Epithelial cell of proximal tubule (primary cell): ENCODE measurements at regions not wholly inside any gene's neighbourhood (a gene's known extent, or its start where the extent isn't known, plus 50 kb on each side); places are given as distances from the start of the nearest gene placed in this dataset.
"Not testable (repeated sequence)": the region's sequence is repeated elsewhere in the genome, so short reads cannot be mapped to it uniquely, and the experiment has no call there.

Source experiments
- DNase-seq: peaks from one replicate; pipeline ENCODE4 v3.0.0-alpha.2; 2011; ENCODE audit warnings: low read depth
- H3K4me3 ChIP-seq: 2 replicates; pipeline ENCODE4 v1.5.1; 2011; ENCODE audit warnings: low read depth, mild to moderate bottlenecking, low read length
- TF ChIP-seq, protein P1 (sequence below): conservative IDR thresholded peaks from 2 replicates; pipeline ENCODE4 v1.5.1; 2012; ENCODE audit warnings: low read depth, mild to moderate bottlenecking, low read length

DNA sequence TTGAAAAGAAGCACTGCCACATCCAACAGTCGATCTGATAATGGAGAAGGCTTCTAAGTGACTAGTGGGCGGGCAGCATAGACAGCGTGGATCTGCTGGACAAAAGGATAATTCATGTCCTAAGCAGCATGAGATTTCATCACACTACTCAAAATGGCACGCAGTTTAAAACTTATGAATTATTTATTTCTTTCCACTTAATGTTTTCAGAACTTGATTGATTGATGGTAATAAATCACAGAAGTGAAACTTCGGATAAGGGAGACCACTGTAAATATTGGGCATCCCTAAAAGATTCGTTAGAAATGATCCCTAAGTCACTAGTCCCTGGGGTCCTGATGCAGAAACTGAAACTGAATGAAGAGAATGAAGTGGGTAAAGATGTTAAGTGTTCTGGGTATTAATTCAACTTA, 93.0 kb upstream of the ANK2 start:
- DNase-seq = no peak
- TF ChIP-seq, protein P1, sequence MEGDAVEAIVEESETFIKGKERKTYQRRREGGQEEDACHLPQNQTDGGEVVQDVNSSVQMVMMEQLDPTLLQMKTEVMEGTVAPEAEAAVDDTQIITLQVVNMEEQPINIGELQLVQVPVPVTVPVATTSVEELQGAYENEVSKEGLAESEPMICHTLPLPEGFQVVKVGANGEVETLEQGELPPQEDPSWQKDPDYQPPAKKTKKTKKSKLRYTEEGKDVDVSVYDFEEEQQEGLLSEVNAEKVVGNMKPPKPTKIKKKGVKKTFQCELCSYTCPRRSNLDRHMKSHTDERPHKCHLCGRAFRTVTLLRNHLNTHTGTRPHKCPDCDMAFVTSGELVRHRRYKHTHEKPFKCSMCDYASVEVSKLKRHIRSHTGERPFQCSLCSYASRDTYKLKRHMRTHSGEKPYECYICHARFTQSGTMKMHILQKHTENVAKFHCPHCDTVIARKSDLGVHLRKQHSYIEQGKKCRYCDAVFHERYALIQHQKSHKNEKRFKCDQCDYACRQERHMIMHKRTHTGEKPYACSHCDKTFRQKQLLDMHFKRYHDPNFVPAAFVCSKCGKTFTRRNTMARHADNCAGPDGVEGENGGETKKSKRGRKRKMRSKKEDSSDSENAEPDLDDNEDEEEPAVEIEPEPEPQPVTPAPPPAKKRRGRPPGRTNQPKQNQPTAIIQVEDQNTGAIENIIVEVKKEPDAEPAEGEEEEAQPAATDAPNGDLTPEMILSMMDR = no peak
- H3K4me3 ChIP-seq = no peak overlapping the region

DNA sequence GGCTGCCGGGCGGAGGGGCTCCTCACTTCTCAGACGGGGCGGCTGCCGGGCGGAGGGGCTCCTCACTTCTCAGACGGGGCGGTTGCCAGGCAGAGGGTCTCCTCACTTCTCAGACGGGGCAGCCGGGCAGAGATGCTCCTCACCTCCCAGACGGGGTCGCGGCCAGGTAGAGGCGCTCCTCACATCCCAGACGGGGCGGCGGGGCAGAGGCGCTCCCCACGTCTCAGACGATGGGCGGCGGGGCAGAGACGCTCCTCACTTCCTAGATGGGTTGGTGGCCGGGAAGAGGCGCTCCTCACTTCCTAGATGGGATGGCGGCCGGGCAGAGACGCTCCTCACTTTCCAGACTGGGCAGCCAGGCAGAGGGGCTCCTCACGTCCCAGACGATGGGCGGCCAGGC, 91.7 kb upstream of the ANK2 start:
- not testable (repeated sequence) for H3K4me3 ChIP-seq, DNase-seq

DNA sequence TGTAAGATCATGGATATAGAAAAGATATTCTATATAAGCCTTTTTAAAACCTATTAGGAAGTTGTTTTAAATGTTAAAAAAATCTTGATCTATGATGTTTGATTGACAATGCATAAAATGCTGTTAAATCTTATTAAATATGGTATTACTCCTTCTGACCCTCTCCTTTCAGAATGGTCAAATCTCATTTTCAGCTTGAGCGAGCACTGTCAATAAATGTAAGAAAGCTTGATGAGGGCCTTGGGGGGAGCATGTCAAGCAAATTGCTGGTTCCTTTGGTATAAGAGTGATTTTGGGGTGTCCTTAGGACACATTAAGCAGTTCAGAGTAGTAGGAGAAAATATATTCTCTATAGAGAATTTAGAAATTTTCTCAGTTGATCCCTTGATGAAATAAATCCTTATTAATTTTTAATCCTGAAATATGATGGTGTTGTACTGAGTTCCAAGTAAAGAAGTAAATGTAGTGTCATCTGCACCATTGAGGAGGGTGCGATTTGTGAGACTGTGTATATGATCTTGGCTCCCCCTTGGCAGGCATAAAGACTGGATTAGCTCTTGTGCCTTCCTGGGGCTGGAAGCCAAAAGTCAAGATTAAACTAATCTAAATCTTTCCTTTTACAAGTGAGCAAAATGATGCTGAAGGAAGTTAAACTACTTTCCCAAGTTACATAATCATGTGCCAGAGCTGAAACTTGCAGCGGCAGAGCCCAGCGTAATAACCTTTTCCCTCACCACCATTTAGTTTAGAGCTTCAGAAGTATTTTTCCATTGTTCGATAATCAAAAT, 82.6 kb upstream of the ANK2 start:
- TF ChIP-seq, protein P1 = no peak
- H3K4me3 ChIP-seq = no peak overlapping the region
- no peak for DNase-seq

DNA sequence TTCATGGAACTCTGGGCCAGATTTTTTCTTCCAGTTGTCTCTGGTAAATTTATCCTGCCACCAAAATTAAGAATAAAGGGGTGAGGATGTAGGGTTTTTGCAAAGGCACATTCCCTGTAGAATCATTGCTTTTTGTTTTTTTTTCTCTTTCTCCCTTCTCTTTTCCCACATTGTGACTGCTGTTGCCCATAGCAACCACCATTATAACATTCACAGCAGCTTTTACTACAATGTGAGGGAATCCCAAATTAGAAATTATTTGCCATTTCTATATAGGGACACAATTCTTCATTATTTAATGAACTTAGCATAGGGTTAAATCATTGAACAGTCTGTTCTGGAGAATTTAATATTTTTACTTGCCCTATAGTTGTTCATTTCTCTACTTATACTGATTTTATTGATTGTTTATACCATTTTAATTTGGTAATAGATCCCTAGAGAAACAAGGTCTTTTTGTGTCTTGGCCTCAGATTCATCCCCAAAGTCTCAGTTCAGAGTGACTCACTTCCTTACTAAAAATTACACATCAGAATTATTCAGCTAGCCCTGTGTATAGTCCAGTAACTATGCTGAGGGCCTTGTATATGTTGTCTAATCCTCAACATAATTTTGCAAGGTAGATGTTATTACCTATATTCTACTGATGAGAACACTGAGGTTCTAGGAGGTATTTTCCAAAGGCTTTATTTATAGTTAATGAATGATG, 80.8 kb upstream of the ANK2 start:
- no peak overlapping the region for H3K4me3 ChIP-seq
- TF ChIP-seq, protein P1 = no peak
- no peak for DNase-seq

DNA sequence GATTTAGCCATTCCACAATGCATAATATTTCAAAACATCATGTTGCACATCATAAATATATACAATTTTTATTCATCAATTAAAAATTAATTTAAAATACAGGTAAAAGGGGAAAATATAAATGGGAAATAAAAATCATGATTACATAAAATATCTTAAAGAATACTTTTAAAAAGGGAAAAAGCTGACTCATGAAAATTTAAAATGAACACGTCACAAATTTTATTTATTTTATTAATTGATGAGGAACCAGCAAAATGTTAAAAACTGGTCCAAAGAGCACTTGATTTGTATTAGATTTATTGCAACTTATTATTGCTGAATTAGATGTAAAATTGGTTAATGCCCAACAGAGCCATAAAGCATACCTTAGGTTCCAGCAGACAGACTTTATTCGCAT, 78.5 kb upstream of the ANK2 start:
- no peak overlapping the region for H3K4me3 ChIP-seq
- TF ChIP-seq, protein P1 = no peak
- DNase-seq = no peak

DNA sequence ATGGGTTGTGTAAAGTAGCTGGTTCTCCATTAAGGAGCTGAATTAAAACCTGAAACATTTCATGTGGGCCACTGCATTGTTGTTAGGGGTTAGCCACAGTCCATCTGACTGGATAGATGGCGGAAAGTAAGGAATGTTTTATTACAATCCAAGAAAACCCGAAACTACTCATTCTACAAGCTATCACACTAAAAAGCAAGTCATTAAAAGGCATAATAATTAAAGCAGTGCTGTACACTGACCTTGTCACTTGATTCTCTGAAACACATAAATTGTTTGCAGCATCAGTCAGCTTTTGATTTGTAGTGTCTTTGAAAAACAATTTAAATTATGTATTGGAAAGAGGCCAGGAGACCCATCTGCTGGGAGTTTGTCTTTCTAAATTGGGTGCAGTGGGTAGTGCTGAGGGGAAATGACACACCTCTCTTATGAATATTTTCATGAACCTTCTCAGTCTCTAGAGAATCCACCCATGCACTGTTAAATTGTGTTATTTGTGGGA, 75.7 kb upstream of the ANK2 start:
- TF ChIP-seq, protein P1 = no peak
- no peak for DNase-seq
- H3K4me3 ChIP-seq = no peak overlapping the region

DNA sequence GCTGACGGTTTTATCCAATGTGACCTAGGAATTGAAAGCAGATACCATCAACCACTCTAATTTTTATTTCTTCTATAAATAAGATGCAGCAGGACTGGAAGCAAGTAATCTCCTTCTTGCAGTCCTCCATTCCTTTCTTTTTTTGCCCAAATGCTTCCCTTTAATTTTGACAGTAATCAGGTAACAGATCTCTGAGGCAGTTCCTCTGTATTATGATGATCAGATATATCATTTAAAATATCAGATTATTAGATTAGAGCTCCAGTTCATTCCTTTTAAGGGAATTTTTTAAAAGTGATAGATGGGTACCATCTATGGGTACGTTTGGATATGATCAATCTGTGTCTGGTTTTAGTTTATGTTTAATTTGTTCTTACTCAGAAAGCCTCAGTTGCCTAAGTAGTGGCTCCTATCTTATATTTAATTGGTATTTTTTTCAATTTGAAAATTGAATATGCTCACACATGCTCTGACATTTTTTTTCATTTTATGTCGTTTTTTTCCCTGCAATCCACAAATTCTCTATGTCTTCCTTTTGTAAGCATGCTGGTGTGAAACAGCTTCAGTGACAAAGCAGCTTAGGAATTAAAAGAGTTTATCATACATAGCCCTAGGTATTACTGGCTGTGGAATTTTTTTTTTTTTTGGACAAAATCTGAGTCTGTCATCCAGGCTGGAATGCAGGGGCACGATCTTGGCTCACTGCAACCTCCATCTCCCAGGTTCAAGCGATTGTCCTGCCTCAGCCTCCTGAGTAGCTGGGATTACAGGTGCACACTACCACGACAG, 73.7 kb upstream of the ANK2 start:
- TF ChIP-seq, protein P1 = no peak
- no peak overlapping the region for H3K4me3 ChIP-seq
- no peak for DNase-seq
